HCT116 (cell line): ENCODE measurements at regions not wholly inside any gene's neighbourhood (a gene's known extent, or its start where the extent isn't known, plus 50 kb on each side); places are given as distances from the start of the nearest gene placed in this dataset.

Experiments
- ATAC-seq: fragments of 200-7000 bp; cut with Tn5 transposase; 2 replicates; pipeline ENCODE4 v1.9.1; 2020; ENCODE audit warnings: mild to moderate bottlenecking, moderate library complexity
- BruUV-seq: library from RNA; stranded (reverse); fragments of 400-500 nt; replicated peaks from 2 replicates; lab custom pipeline; 2021; lab: Mats Ljungman, UMichigan
- CTCF ChIA-PET: fragments of 300-600 bp; sonication (Branson Sonifier 250); formaldehyde crosslinking; loops from one replicate; lab custom pipeline; 2021; ENCODE audit warnings: antibody characterized with exemption; lab: Charles Lee
- POLR2A ChIA-PET: fragments of 300-600, 350-600 bp; sonication (Branson Sonifier 250); formaldehyde crosslinking; loops from one replicate; lab custom pipeline; 2021; ENCODE audit warnings: antibody characterized with exemption; lab: Charles Lee
- RAD21 ChIA-PET, 2 experiments: fragments of 300-600 bp; sonication (Branson Sonifier 250); formaldehyde crosslinking; loops; one replicate each; lab custom pipeline; 2023; ENCODE audit warnings: low total read pairs in 2 of 2; ENCODE audit not compliant: uncharacterized antibody in 2 of 2, unreplicated experiment in 2 of 2, low non-redundant PET in 1 of 2; lab: Charles Lee
- DNase-seq: peaks from one replicate; pipeline ENCODE4 v3.0.0-alpha.2; 2010; ENCODE audit warnings: low read depth, low spot score
- H2AFZ ChIP-seq: fragments of 200-600 bp; shearing (Covaris generic), sonication (generic); 2 replicates; pipeline ENCODE4 v1.6.1; 2017; ENCODE audit warnings: low read depth, mixed run types, mixed read lengths, antibody characterized with exemption, low read length; ENCODE audit not compliant: poor library complexity, severe bottlenecking
- H3K27ac ChIP-seq: 2 replicates; pipeline ENCODE4 v1.5.1; 2012; ENCODE audit warnings: low read depth, low read length
- H3K27me3 ChIP-seq: fragments of 200-600 bp; sonication (generic); 2 replicates; pipeline ENCODE4 v1.6.1; 2016; ENCODE audit warnings: mixed run types, low read length, mixed read lengths; ENCODE audit not compliant: insufficient read depth
- H3K36me3 ChIP-seq, 2 experiments: fragments of 200-500 bp in 1 of 2; fragments of 200-600 bp in 1 of 2; sonication (Bioruptor generic) in 1 of 2; sonication (generic) in 1 of 2; 2 replicates each; pipeline versions ENCODE4 v1.5.1 to v1.6.1; 2014 to 2016; ENCODE audit warnings: low read length in 2 of 2, inconsistent platforms in 1 of 2, mixed read lengths in 1 of 2, mixed run types in 1 of 2; ENCODE audit not compliant: insufficient read depth in 2 of 2, control insufficient read depth in 1 of 2
- H3K4me1 ChIP-seq, 2 experiments: fragments of 200-600 bp in 1 of 2; sonication (generic) in 1 of 2; 2 replicates each; pipeline versions ENCODE4 v1.5.1 to v1.6.1; 2012 to 2017; ENCODE audit warnings: low read length in 2 of 2, inconsistent platforms in 1 of 2, mild to moderate bottlenecking in 1 of 2, mixed read lengths in 1 of 2, mixed run types in 1 of 2, moderate library complexity in 1 of 2; ENCODE audit not compliant: insufficient read depth in 2 of 2, control insufficient read depth in 1 of 2
- H3K4me2 ChIP-seq: fragments of 200-600 bp; sonication (generic); 2 replicates; pipeline ENCODE4 v1.6.1; 2017; ENCODE audit warnings: mixed run types, low read length, mixed read lengths
- H3K4me3 ChIP-seq, 2 experiments: fragments of 200-600 bp in 1 of 2; sonication (generic) in 1 of 2; replicated peaks in 1 of 2; 2 replicates each; pipeline ENCODE4 v1.5.1; 2011 to 2016; ENCODE audit warnings: low read length in 2 of 2, control low read depth in 1 of 2, low read depth in 1 of 2, mild to moderate bottlenecking in 1 of 2, mixed read lengths in 1 of 2, mixed run types in 1 of 2
- H3K79me2 ChIP-seq: fragments of 200-600 bp; sonication (generic); 2 replicates; pipeline ENCODE4 v1.6.1; 2017; ENCODE audit warnings: mild to moderate bottlenecking, mixed run types, low read length, moderate library complexity, mixed read lengths; ENCODE audit not compliant: insufficient read depth
- H3K9ac ChIP-seq: fragments of 200-600 bp; sonication (generic); 2 replicates; pipeline ENCODE4 v1.6.1; 2016; ENCODE audit warnings: low read length, mixed read lengths
- H3K9me2 ChIP-seq: fragments of 200-600 bp; sonication (generic), shearing (Covaris generic); 2 replicates; pipeline ENCODE4 v1.6.1; 2017; ENCODE audit warnings: mixed run types, mild to moderate bottlenecking, moderate library complexity; ENCODE audit not compliant: insufficient read depth
- H3K9me3 ChIP-seq, 2 experiments: fragments of 200-500 bp in 1 of 2; fragments of 200-600 bp in 1 of 2; sonication (Bioruptor generic) in 1 of 2; sonication (generic) in 1 of 2; 2 replicates each; pipeline ENCODE4 v1.6.1; 2014 to 2017; ENCODE audit warnings: low read length in 2 of 2, mixed read lengths in 2 of 2, inconsistent platforms in 1 of 2, low read depth in 1 of 2, mild to moderate bottlenecking in 1 of 2, mixed run types in 1 of 2, moderate library complexity in 1 of 2; ENCODE audit not compliant: control insufficient read depth in 1 of 2, insufficient read depth in 1 of 2
- H4K20me1 ChIP-seq: fragments of 200-600 bp; sonication (generic), shearing (Covaris generic); 2 replicates; pipeline ENCODE4 v1.6.1; 2017; ENCODE audit warnings: mixed run types, mild to moderate bottlenecking, moderate library complexity; ENCODE audit not compliant: insufficient read depth
- CBX3 ChIP-seq: IDR thresholded peaks from 2 replicates; pipeline ENCODE4 v1.6.1; 2012; ENCODE audit warnings: low read depth
- EGR1 ChIP-seq: IDR thresholded peaks from 2 replicates; pipeline ENCODE4 v1.6.1; 2012; ENCODE audit warnings: low read depth
- ELF1 ChIP-seq: IDR thresholded peaks from 2 replicates; pipeline ENCODE4 v1.6.1; 2012; ENCODE audit warnings: low read depth, borderline replicate concordance
- EZH2phosphoT487 ChIP-seq: fragments of 200-600 bp; IDR thresholded peaks from 2 replicates; pipeline ENCODE4 v1.6.1; 2018; ENCODE audit warnings: antibody characterized with exemption, borderline replicate concordance
- JUND ChIP-seq: IDR thresholded peaks from 2 replicates; pipeline ENCODE4 v1.6.1; 2012
- POLR2AphosphoS5 ChIP-seq: IDR thresholded peaks from 2 replicates; pipeline ENCODE4 v1.6.1; 2011; ENCODE audit warnings: mild to moderate bottlenecking, low read depth, low read length, moderate library complexity
- SP1 ChIP-seq: IDR thresholded peaks from 2 replicates; pipeline ENCODE4 v1.6.1; 2012; ENCODE audit warnings: low read depth
- intact Hi-C: fragments of 100-400 bp; cut with micrococcal nuclease; formaldehyde crosslinking; loops from 2 replicates; pipeline ENCODE4 v1.10.0; 2022
- TF ChIP-seq, protein P1 (sequence below): IDR thresholded peaks from 2 replicates; pipeline ENCODE4 v1.6.1; 2011; ENCODE audit warnings: mild to moderate bottlenecking, low read length, moderate library complexity; ENCODE audit not compliant: insufficient replicate concordance; ENCODE audit errors: extremely low read depth
- TF ChIP-seq, protein P2 (sequence below): IDR thresholded peaks from 2 replicates; pipeline ENCODE4 v1.6.1; 2012
- TF ChIP-seq, protein P3 (sequence below), 3 experiments: fragments of 200-600 bp in 1 of 3; sonication (generic) in 1 of 3; IDR thresholded peaks in 2 of 3; conservative IDR thresholded peaks in 1 of 3; 2 replicates each; pipeline ENCODE4 v1.5.1; 2012 to 2017; ENCODE audit warnings: low read depth in 2 of 3, low read length in 2 of 3, antibody characterized with exemption in 1 of 3, borderline replicate concordance in 1 of 3, control low read depth in 1 of 3, mild to moderate bottlenecking in 1 of 3, mixed read lengths in 1 of 3, mixed run types in 1 of 3, moderate library complexity in 1 of 3; ENCODE audit not compliant: insufficient read depth in 1 of 3

DNA sequence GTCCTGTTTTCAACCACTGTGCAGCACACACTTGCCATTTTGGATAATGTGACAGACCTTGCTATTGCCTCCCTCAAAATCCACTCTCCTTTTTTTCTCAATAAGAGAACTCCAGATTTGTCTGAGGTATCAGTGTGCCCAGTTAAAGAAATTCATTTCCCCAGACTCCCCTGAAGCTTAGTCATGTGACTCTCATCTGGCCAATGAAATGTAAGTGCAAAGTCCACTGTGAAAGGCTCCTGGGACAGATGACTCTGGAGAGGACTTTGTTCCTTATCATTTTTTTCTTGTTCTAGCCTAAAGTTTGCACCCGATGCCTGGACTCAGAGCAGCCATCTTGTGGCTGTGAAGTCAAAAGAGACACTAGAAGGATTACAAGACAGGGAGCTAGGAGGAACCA lies 268.6 kb upstream of the LRTM1 start (continued):
- TF ChIP-seq, protein P1, sequence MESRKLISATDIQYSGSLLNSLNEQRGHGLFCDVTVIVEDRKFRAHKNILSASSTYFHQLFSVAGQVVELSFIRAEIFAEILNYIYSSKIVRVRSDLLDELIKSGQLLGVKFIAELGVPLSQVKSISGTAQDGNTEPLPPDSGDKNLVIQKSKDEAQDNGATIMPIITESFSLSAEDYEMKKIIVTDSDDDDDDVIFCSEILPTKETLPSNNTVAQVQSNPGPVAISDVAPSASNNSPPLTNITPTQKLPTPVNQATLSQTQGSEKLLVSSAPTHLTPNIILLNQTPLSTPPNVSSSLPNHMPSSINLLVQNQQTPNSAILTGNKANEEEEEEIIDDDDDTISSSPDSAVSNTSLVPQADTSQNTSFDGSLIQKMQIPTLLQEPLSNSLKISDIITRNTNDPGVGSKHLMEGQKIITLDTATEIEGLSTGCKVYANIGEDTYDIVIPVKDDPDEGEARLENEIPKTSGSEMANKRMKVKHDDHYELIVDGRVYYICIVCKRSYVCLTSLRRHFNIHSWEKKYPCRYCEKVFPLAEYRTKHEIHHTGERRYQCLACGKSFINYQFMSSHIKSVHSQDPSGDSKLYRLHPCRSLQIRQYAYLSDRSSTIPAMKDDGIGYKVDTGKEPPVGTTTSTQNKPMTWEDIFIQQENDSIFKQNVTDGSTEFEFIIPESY = no peak
- no peak for TF ChIP-seq ELF1

DNA sequence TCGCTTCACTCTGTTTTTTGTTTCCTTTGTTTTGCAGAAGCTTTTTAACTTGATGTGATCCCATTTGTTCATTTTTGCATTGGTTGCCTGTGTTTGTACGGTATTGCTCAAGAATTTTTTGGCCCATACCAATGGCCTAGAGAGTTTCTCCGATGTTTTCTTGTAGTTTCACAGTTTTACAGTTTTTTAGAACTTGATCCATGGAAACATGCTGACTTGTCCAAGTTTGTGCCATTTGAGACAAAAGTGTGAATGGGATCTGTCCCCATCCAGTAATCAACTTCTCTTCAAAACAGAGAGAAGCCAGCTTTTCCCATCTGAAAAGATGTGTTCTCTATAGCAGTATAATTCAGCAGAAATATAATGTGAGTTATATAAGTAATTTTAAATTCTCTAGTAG lies 266.5 kb upstream of the LRTM1 start:
- ChIA-PET RAD21 (no interaction called here), CTCF (no interaction called here)
- DNase-seq = no peak

More for the DNA sequence above, 266.5 kb upstream of the LRTM1 start:
- H3K79me2 ChIP-seq = no peaks in the 10 kb centered on the region
- H3K27me3 ChIP-seq = no peaks in the 10 kb centered on the region
- no peak for ATAC-seq
- H2AFZ ChIP-seq = no peak overlapping the region
- H3K4me3 ChIP-seq = no peak overlapping the region
- no peak overlapping the region for H3K9ac ChIP-seq
- H3K4me2 ChIP-seq = no peak overlapping the region
- H4K20me1 ChIP-seq = no peaks in the 10 kb centered on the region
- H3K9me3 ChIP-seq = no peaks in the 10 kb centered on the region; a peak in 2 of 4 replicates
- intact Hi-C loops = no loop called here
- BruUV-seq = no TSS peak
- no peaks in the 10 kb centered on the region for H3K9me2 ChIP-seq
- TF ChIP-seq SP1 (no peak), POLR2AphosphoS5 (no peak), EGR1 (no peak), EZH2phosphoT487 (no peak), JUND (no peak), ELF1 (no peak), CBX3 (no peak)
- TF ChIP-seq, protein P1 = no peak
- TF ChIP-seq, protein P2, sequence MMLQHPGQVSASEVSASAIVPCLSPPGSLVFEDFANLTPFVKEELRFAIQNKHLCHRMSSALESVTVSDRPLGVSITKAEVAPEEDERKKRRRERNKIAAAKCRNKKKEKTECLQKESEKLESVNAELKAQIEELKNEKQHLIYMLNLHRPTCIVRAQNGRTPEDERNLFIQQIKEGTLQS = no peak
- TF ChIP-seq, protein P3, sequence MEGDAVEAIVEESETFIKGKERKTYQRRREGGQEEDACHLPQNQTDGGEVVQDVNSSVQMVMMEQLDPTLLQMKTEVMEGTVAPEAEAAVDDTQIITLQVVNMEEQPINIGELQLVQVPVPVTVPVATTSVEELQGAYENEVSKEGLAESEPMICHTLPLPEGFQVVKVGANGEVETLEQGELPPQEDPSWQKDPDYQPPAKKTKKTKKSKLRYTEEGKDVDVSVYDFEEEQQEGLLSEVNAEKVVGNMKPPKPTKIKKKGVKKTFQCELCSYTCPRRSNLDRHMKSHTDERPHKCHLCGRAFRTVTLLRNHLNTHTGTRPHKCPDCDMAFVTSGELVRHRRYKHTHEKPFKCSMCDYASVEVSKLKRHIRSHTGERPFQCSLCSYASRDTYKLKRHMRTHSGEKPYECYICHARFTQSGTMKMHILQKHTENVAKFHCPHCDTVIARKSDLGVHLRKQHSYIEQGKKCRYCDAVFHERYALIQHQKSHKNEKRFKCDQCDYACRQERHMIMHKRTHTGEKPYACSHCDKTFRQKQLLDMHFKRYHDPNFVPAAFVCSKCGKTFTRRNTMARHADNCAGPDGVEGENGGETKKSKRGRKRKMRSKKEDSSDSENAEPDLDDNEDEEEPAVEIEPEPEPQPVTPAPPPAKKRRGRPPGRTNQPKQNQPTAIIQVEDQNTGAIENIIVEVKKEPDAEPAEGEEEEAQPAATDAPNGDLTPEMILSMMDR (IDR thresholded peaks at IDR 0.05 in 2 of 3, conservative IDR thresholded peaks at IDR 0.05 in 1 of 3; ENCODE audit: borderline replicate concordance in 1 of 3, insufficient read depth in 1 of 3, low read depth in 2 of 3, low read length in 2 of 3) = no peak
- POLR2A ChIA-PET = no interaction called here
- H3K36me3 ChIP-seq = no peaks in the 10 kb centered on the region
- no peaks in the 10 kb centered on the region for H3K4me1 ChIP-seq
- H3K27ac ChIP-seq = no peak overlapping the region
